ENCODE measurements at regions not wholly inside any gene's neighbourhood (a gene's known extent, or its start where the extent isn't known, plus 50 kb on each side); places are given as distances from the start of the nearest gene placed in this dataset.

DNA sequence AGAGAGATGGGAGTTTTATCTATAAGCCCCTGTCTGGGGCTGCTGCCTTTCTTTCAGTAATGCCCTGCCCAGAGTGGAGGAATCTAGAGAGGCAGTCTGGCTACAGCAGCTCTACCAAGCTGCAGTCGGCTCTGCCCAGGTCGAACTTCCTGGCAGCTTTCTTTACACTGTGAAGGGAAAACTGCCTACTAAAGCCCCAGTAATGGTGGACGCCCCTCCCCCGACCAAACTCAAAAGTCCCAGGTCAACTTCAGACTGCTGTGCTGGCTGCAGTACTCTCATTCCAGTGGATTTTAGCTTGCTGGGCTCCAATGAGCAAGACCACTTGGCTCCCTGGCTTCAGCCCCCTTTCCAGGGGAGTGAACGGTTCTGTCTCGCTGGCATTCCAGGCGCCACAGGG lies 65.9 kb upstream of the RARB start:
- DNase-seq (ENCODE audit: low spot score) = no peak

DNA sequence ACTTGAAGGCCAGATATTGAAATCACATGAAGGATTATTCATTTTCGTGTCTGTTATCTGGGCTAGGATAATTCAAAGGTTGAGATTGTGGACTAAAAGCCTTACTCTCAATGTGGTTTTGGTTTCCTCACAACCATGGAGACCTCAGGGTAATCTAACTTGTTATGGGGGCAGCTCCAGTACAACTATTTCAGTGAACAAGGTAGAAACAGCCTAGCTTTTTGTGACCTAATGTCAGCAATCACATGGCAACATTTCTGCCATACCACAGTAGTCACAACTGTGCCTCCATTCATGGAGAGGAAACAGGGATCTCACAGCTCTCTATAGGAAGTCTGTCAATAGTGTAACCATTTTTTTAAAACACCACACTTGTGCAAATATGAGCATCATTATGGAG lies 62.4 kb upstream of the RARB start:
- DNase-seq (ENCODE audit: low spot score) = no peak

DNA sequence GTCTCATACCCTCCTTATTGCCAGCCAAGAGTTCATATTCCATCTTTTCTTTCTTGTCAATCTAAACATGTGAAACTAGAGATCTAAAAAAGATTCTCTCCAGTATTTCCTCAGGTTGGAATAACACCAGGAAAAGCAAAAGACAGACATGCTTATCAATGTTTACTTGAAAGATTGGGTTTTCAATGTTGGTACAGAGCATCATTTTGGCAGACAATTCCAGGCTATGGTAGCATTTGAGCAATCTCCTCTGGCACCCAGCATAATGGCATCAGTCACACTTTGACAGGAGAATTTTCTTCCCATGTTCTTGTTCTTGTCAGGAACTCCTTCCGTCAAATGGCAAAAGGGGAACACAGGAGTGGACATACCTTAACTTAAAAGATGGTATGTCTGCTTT lies 61.0 kb upstream of the RARB start:
- no peak for DNase-seq (ENCODE audit: low spot score)

DNA sequence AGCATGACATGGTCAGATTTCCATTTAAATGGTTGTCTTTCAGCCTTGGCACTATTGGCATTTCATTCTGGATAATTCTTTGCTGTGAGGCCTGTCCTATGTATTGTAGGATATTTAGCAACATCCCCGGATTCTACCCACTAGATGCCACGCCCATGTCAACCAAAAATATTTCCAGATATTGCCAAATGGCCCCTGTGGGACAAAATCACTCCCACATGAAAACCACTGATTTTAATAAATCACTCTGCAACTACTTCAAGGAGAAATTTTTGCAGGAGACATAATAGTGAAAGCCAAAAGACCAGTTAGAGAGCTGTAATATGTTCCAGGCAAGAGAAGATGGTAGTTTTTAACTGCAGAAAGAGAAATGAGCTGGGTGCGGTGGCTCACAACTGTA lies 55.9 kb upstream of the RARB start:
- DNase-seq (ENCODE audit: low spot score) = no peak

DNA sequence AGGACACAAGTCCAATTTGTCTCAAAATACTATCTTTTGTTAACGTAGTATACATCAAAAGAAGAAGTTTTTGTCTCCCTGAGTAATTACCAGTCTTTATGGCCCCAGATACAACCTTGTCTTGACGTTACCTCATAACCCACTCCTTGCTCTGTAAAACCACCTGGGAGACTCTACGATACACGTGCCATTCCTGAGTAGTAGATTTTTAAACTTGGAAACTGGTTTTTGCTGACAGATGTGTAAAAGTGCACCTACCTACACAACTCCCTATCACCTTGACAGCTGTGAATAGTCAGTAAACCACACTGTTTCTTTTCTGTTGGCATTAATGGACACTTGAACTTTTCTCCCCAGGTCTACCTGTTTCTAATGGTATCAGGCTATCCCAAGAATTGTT lies 51.7 kb upstream of the RARB start:
- no peak for DNase-seq (ENCODE audit: low spot score)

DNA sequence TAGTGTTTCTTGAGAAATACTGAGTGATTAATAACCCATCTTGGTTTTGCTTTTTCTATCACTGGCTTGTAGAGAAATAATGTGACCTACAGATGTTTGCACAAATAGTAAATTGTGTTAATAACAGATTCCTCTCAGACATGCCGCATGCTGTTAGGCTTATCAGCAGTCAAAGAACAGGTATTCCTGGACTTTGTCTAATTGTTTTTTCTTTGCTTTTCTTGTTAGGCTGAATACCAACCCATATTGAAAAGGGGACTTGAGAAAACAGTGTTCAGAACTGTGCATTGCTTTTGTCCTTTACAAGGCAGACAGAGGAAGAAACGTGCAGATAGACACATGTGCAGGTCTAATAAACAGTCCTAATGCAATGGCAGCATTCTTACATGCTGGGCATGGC lies 51.0 kb upstream of the RARB start:
- DNase-seq (ENCODE audit: low spot score) = no peak

Measured in HuH-7.5 (cell line).